H1 (cell line): ENCODE measurements at regions not wholly inside any gene's neighbourhood (a gene's known extent, or its start where the extent isn't known, plus 50 kb on each side); places are given as distances from the start of the nearest gene placed in this dataset.
A peak's percentile ranks its signal among the peaks of the same experiment; 100 is the strongest.

Experiments
- CTCF ChIA-PET: fragments of 300-600 bp; sonication (Branson Sonifier 250); formaldehyde crosslinking; loops from one replicate; lab custom pipeline; 2021; ENCODE audit not compliant: partially characterized antibody; lab: Charles Lee
- POLR2A ChIA-PET: fragments of 300-600 bp; sonication (Branson Sonifier 250); formaldehyde crosslinking; loops from one replicate; lab custom pipeline; 2021; ENCODE audit warnings: inconsistent platforms; ENCODE audit not compliant: partially characterized antibody; lab: Charles Lee
- DNase-seq, 2 experiments: peaks; one replicate each; pipeline versions ENCODE4 v3.0.0 to v3.0.0-alpha.2; 2010 to 2022; ENCODE audit warnings: low spot score in 2 of 2, low read depth in 1 of 2, mixed read lengths in 1 of 2
- FAIRE-seq: peaks from 2 replicates; lab custom pipeline; 2011; peaks lifted over from hg19 to GRCh38; lab: Jason Lieb, UNC
- H2AFZ ChIP-seq: 2 replicates; pipeline ENCODE4 v1.8.1; 2012; ENCODE audit warnings: low read length, inconsistent platforms
- H2AK5ac ChIP-seq: 2 replicates; pipeline ENCODE4 v1.6.1; 2013; ENCODE audit warnings: low read depth, low read length
- H2BK120ac ChIP-seq: replicated peaks from 2 replicates; pipeline ENCODE3; 2013; ENCODE audit warnings: low read depth, low read length, inconsistent platforms
- H2BK12ac ChIP-seq: 2 replicates; pipeline ENCODE4 v1.6.1; 2013; ENCODE audit warnings: low read depth, low read length
- H2BK15ac ChIP-seq: 2 replicates; pipeline ENCODE4 v1.6.1; 2013; ENCODE audit warnings: low read length
- H2BK20ac ChIP-seq: 2 replicates; pipeline ENCODE4 v1.6.1; 2013; ENCODE audit warnings: low read length
- H2BK5ac ChIP-seq: 2 replicates; pipeline ENCODE4 v1.6.1; 2013; ENCODE audit warnings: low read depth, low read length
- H3K14ac ChIP-seq: 2 replicates; pipeline ENCODE4 v1.6.1; 2013; ENCODE audit warnings: inconsistent platforms; ENCODE audit not compliant: insufficient read length
- H3K18ac ChIP-seq: 2 replicates; pipeline ENCODE4 v1.6.1; 2013; ENCODE audit warnings: low read length; ENCODE audit errors: extremely low read depth
- H3K23ac ChIP-seq: 2 replicates; pipeline ENCODE4 v1.6.1; 2013; ENCODE audit warnings: inconsistent platforms; ENCODE audit not compliant: insufficient read length
- H3K23me2 ChIP-seq: 2 replicates; pipeline ENCODE4 v1.6.1; 2013; ENCODE audit warnings: low read depth, low read length
- H3K27ac ChIP-seq: 2 replicates; pipeline ENCODE4 v1.6.1; 2011; ENCODE audit warnings: low read depth, low read length, inconsistent platforms
- H3K27me3 ChIP-seq, 4 experiments: replicated peaks in 1 of 4; 1 replicate in 1 of 4; 2 replicates in 3 of 4; pipeline versions ENCODE4 v1.6.1 to v1.8.1; 2011 to 2013; ENCODE audit warnings: low read length in 3 of 4, mild to moderate bottlenecking in 3 of 4, inconsistent platforms in 2 of 4, mixed read lengths in 2 of 4, moderate library complexity in 1 of 4; ENCODE audit not compliant: control insufficient read depth in 3 of 4, insufficient read depth in 3 of 4; ENCODE audit errors: extremely low read depth in 1 of 4
- H3K36me3 ChIP-seq, 4 experiments: 2 replicates each; pipeline versions ENCODE4 v1.6.1 to v1.8.1; 2011 to 2013; ENCODE audit warnings: mild to moderate bottlenecking in 4 of 4, low read length in 3 of 4, moderate library complexity in 2 of 4, control low read depth in 1 of 4, inconsistent platforms in 1 of 4; ENCODE audit not compliant: insufficient read depth in 4 of 4, control insufficient read depth in 2 of 4
- H3K4ac ChIP-seq: replicated peaks from 2 replicates; pipeline ENCODE3; 2013; ENCODE audit warnings: low read length, low read depth, mixed read lengths, inconsistent platforms; ENCODE audit not compliant: insufficient read length
- H3K4me1 ChIP-seq, 4 experiments: replicated peaks in 1 of 4; 1 replicate in 1 of 4; 2 replicates in 3 of 4; pipeline versions ENCODE4 v1.6.1 to v1.8.1; 2011 to 2013; ENCODE audit warnings: low read length in 3 of 4, inconsistent platforms in 2 of 4, mixed read lengths in 1 of 4; ENCODE audit not compliant: insufficient read depth in 4 of 4, control insufficient read depth in 3 of 4
- H3K4me2 ChIP-seq, 2 experiments: 2 replicates each; pipeline versions ENCODE4 v1.6.1 to v1.8.1; 2011 to 2013; ENCODE audit warnings: low read depth in 2 of 2, low read length in 2 of 2, control low read depth in 1 of 2, inconsistent platforms in 1 of 2, mild to moderate bottlenecking in 1 of 2; ENCODE audit not compliant: insufficient read depth in 1 of 2
- H3K4me3 ChIP-seq, 4 experiments: fragments of 200-600, 300-600 bp in 1 of 4; sonication (generic), shearing (Covaris generic), sonication (Bioruptor Twin) in 1 of 4; 2 replicates each; pipeline versions ENCODE4 v1.5.1 to v1.8.1; 2011 to 2016; ENCODE audit warnings: low read length in 4 of 4, low read depth in 3 of 4, control low read depth in 2 of 4, inconsistent platforms in 2 of 4, mild to moderate bottlenecking in 2 of 4, mixed read lengths in 1 of 4, moderate library complexity in 1 of 4; ENCODE audit not compliant: insufficient read depth in 2 of 4; ENCODE audit errors: extremely low read depth in 1 of 4
- H3K56ac ChIP-seq: replicated peaks from 2 replicates; pipeline ENCODE3; 2013; ENCODE audit warnings: low read depth, mild to moderate bottlenecking, mixed read lengths, low read length, inconsistent platforms; ENCODE audit not compliant: insufficient read length
- H3K79me1 ChIP-seq: 2 replicates; pipeline ENCODE4 v1.6.1; 2013; ENCODE audit warnings: low read depth, low read length, control low read depth
- H3K79me2 ChIP-seq, 2 experiments: 2 replicates each; pipeline versions ENCODE4 v1.6.1 to v1.8.1; 2012 to 2013; ENCODE audit warnings: low read length in 2 of 2, mild to moderate bottlenecking in 2 of 2, inconsistent platforms in 1 of 2; ENCODE audit not compliant: insufficient read depth in 2 of 2, control insufficient read depth in 1 of 2
- H3K9ac ChIP-seq, 4 experiments: replicated peaks in 1 of 4; 1 replicate in 1 of 4; 2 replicates in 3 of 4; pipeline versions ENCODE4 v1.6.1 to v1.8.1; 2011 to 2013; ENCODE audit warnings: low read depth in 3 of 4, low read length in 3 of 4, control low read depth in 2 of 4, mild to moderate bottlenecking in 2 of 4, moderate library complexity in 2 of 4, inconsistent platforms in 1 of 4; ENCODE audit errors: extremely low read depth in 1 of 4
- H3K9me3 ChIP-seq, 2 experiments: 2 replicates each; pipeline versions ENCODE4 v1.6.1 to v1.8.1; 2012 to 2013; ENCODE audit warnings: mild to moderate bottlenecking in 2 of 2, moderate library complexity in 2 of 2, control low read depth in 1 of 2, inconsistent platforms in 1 of 2, low read depth in 1 of 2, low read length in 1 of 2, mixed read lengths in 1 of 2; ENCODE audit not compliant: insufficient read depth in 2 of 2
- H4K20me1 ChIP-seq, 2 experiments: replicated peaks in 1 of 2; 2 replicates each; pipeline versions ENCODE3 to v1.8.1; 2011 to 2013; ENCODE audit warnings: inconsistent platforms in 2 of 2, low read length in 2 of 2, mild to moderate bottlenecking in 1 of 2; ENCODE audit not compliant: insufficient read depth in 2 of 2, control insufficient read depth in 1 of 2
- H4K5ac ChIP-seq: 2 replicates; pipeline ENCODE4 v1.6.1; 2013; ENCODE audit warnings: low read length, low read depth, mixed read lengths, inconsistent platforms; ENCODE audit not compliant: insufficient read length
- H4K8ac ChIP-seq: 2 replicates; pipeline ENCODE4 v1.8.0; 2013; ENCODE audit warnings: mild to moderate bottlenecking, moderate library complexity, low read length, inconsistent platforms; ENCODE audit not compliant: insufficient read depth; ENCODE audit errors: extremely low read depth
- H4K91ac ChIP-seq: replicated peaks from 2 replicates; pipeline ENCODE3; 2013; ENCODE audit warnings: low read length, mixed read lengths, inconsistent platforms; ENCODE audit not compliant: insufficient read length
- BACH1 ChIP-seq: IDR thresholded peaks from 2 replicates; pipeline ENCODE4 v1.6.1; 2012; ENCODE audit warnings: low read length, improper control_type of control experiment
- CHD1 ChIP-seq: IDR thresholded peaks from 2 replicates; pipeline ENCODE4 v1.6.1; 2012; ENCODE audit warnings: low read depth, low read length, improper control_type of control experiment
- CREB1 ChIP-seq: IDR thresholded peaks from 2 replicates; pipeline ENCODE4 v1.6.1; 2012; ENCODE audit warnings: inconsistent platforms
- GTF2F1 ChIP-seq: IDR thresholded peaks from 2 replicates; pipeline ENCODE4 v1.6.1; 2012; ENCODE audit warnings: low read depth, low read length, improper control_type of control experiment, borderline replicate concordance
- HDAC6 ChIP-seq: IDR thresholded peaks from one replicate; pipeline ENCODE4 v1.7.1; 2012; ENCODE audit warnings: low read depth, mild to moderate bottlenecking, inconsistent platforms, low read length, moderate library complexity
- POLR2AphosphoS5 ChIP-seq: IDR thresholded peaks from 2 replicates; pipeline ENCODE4 v1.6.1; 2011; ENCODE audit warnings: low read depth, low read length
- RBBP5 ChIP-seq: IDR thresholded peaks from 2 replicates; pipeline ENCODE4 v1.7.1; 2012; ENCODE audit warnings: low read depth, mild to moderate bottlenecking, inconsistent platforms, low read length, moderate library complexity, borderline replicate concordance
- SP1 ChIP-seq: IDR thresholded peaks from 2 replicates; pipeline ENCODE4 v1.6.1; 2011; ENCODE audit warnings: low read depth, low read length
- whole genome bisulfite sequencing, 2 experiments: shearing (Covaris generic) in 1 of 2; methylation state at CpG; one replicate each; pipeline versions ENCODE4 v1.1.6 to v1.1.7; 2013 to 2015; ENCODE audit warnings: low lambda C conversion rate in 2 of 2, mixed read lengths in 2 of 2, inconsistent platforms in 1 of 2, low coverage in 1 of 2, missing lambda C conversion rate in 1 of 2; ENCODE audit not compliant: insufficient replicate concordance in 2 of 2, insufficient coverage in 1 of 2, insufficient read length in 1 of 2; ENCODE audit errors: extremely low coverage in 1 of 2, missing lambda C conversion rate in 1 of 2; 5-methylcytosine and 5-hydroxymethylcytosine counted together
- TF ChIP-seq, protein P1 (sequence below), 3 experiments: IDR thresholded peaks; 1 replicate in 2 of 3; 2 replicates in 1 of 3; pipeline versions ENCODE4 v1.5.1 to v1.6.1; 2011; ENCODE audit warnings: low read length in 3 of 3, mild to moderate bottlenecking in 3 of 3, inconsistent platforms in 2 of 3, low read depth in 1 of 3, moderate library complexity in 1 of 3; ENCODE audit not compliant: insufficient read depth in 1 of 3; ENCODE audit errors: control extremely low read depth in 1 of 3
- TF ChIP-seq, protein P2 (sequence below): IDR thresholded peaks from 2 replicates; pipeline ENCODE4 v1.6.1; 2012; ENCODE audit warnings: inconsistent platforms
- TF ChIP-seq, protein P3 (sequence below): IDR thresholded peaks from 2 replicates; pipeline ENCODE4 v1.6.1; 2011; ENCODE audit warnings: low read depth, mild to moderate bottlenecking, low read length; ENCODE audit not compliant: insufficient read depth

DNA sequence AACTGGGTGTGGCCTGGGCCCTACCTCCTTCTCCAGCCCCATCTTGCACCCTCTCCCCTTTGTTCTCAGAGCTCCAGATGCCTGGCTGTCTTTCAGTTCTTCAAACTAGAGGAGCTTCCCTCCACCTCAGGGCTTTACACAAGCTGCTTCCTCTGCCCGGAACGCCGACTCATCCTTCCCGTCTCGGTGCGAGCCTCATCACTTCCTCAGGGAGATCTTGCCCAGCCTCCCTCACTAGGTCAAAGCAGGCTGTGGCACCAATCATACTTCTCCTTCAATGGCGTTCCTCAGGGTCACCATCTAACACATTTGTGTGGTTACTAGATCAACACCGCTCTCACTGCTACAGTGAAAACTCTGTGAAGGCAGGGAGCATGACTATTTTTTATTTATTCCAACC, 56.2 kb upstream of the ZSWIM6 start:
- DNase-seq = no peak
- H4K91ac ChIP-seq = peak overlapping the region; percentile 47

More for the DNA sequence above, 56.2 kb upstream of the ZSWIM6 start:
- Histone ChIP-seq H3K23me2 (no peaks in the 10 kb centered on the region), H3K27ac (no peak overlapping the region), H2BK15ac (no peak overlapping the region), H3K79me1 (no peaks in the 10 kb centered on the region), H3K4ac (no peak overlapping the region), H3K36me3 (no peaks in the 10 kb centered on the region), H3K14ac (no peak overlapping the region), H3K9ac (no peak overlapping the region), H3K27me3 (no peaks in the 10 kb centered on the region), H4K5ac (no peak overlapping the region), H3K56ac (no peak overlapping the region), H3K23ac (no peak overlapping the region), H3K18ac (0 out of 2 replicates have a peak overlapping the region, but pooled peaks have one; percentile 25), H3K4me2 (no peak overlapping the region), H2BK120ac (no peak overlapping the region), H3K4me1 (peaks cover 0 to 8% (median 2%) of the 10 kb centered on the region in 4 experiments; a peak in 4 of 7 replicates), H4K20me1 (no peaks in the 10 kb centered on the region), H3K79me2 (no peaks in the 10 kb centered on the region), H2BK5ac (0 out of 2 replicates have a peak overlapping the region, but pooled peaks have one; percentile 54), H4K8ac (no peak overlapping the region), H2BK20ac (no peak overlapping the region), H2AK5ac (no peak overlapping the region), H2BK12ac (no peak overlapping the region), H3K4me3 (no peak overlapping the region), H2AFZ (0 out of 2 replicates have a peak overlapping the region, but pooled peaks have one; percentile 87), H3K9me3 (no peaks in the 10 kb centered on the region)
- FAIRE-seq = no peak
- ChIA-PET CTCF (interaction anchor here (0.8 to 1.2 kb wide), 2 partner anchors 71 to 82 kb away, joined by 3 read pairs; no protein-coding TSS in a partner anchor), POLR2A (interaction anchor here (0.9 kb wide), 2 partner anchors 9 to 56 kb away, joined by 3 read pairs; partner anchors contain the start of gene ZSWIM6)
- 92% methylated on average over 8 of the region's 8 CpGs; no CpG with 5 or more reads in 1 of the 2 experiments for WGBS, 2 experiments
- TF ChIP-seq HDAC6 (no peak), RBBP5 (no peak), SP1 (no peak), GTF2F1 (no peak), BACH1 (no peak), POLR2AphosphoS5 (no peak), CHD1 (no peak), CREB1 (no peak)
- TF ChIP-seq, protein P1, sequence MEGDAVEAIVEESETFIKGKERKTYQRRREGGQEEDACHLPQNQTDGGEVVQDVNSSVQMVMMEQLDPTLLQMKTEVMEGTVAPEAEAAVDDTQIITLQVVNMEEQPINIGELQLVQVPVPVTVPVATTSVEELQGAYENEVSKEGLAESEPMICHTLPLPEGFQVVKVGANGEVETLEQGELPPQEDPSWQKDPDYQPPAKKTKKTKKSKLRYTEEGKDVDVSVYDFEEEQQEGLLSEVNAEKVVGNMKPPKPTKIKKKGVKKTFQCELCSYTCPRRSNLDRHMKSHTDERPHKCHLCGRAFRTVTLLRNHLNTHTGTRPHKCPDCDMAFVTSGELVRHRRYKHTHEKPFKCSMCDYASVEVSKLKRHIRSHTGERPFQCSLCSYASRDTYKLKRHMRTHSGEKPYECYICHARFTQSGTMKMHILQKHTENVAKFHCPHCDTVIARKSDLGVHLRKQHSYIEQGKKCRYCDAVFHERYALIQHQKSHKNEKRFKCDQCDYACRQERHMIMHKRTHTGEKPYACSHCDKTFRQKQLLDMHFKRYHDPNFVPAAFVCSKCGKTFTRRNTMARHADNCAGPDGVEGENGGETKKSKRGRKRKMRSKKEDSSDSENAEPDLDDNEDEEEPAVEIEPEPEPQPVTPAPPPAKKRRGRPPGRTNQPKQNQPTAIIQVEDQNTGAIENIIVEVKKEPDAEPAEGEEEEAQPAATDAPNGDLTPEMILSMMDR (IDR thresholded peaks at IDR 0.05; ENCODE audit: control extremely low read depth in 1 of 3, insufficient read depth in 1 of 3, low read depth in 1 of 3, low read length in 3 of 3) = no peak
- TF ChIP-seq, protein P2, sequence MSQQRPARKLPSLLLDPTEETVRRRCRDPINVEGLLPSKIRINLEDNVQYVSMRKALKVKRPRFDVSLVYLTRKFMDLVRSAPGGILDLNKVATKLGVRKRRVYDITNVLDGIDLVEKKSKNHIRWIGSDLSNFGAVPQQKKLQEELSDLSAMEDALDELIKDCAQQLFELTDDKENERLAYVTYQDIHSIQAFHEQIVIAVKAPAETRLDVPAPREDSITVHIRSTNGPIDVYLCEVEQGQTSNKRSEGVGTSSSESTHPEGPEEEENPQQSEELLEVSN = no peak
- TF ChIP-seq, protein P3, sequence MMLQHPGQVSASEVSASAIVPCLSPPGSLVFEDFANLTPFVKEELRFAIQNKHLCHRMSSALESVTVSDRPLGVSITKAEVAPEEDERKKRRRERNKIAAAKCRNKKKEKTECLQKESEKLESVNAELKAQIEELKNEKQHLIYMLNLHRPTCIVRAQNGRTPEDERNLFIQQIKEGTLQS = no peak
